GM19372 (cell line): ENCODE measurements at regions not wholly inside any gene's neighbourhood (a gene's known extent, or its start where the extent isn't known, plus 50 kb on each side); places are given as distances from the start of the nearest gene placed in this dataset.
"Not testable (repeated sequence)": the region's sequence is repeated elsewhere in the genome, so short reads cannot be mapped to it uniquely, and the experiment has no call there.

ENCODE experiments used
- ATAC-seq: cut with Tn5 transposase; IDR thresholded peaks from one replicate; pipeline ENCODE4 v1.9.1; 2021; ENCODE audit warnings: mild to moderate bottlenecking, low read depth, moderate library complexity; ENCODE audit not compliant: unreplicated experiment

GRCh38 chr6:112947507-112947906, 600.4 kb downstream of the RFPL4B start:
- no peak for ATAC-seq

- ATAC-seq, result no peak
Measured at GRCh38 chr6:112951829-112952228, 604.7 kb downstream of the RFPL4B start.

GRCh38 chr6:112955743-112956142, 608.6 kb downstream of the RFPL4B start:
- ATAC-seq, result not testable (repeated sequence)

GRCh38 chr6:112956696-112957535, 609.8 kb downstream of the RFPL4B start:
- no peak for ATAC-seq

- ATAC-seq, result no peak
Measured at GRCh38 chr6:112957536-112957916, 610.4 kb downstream of the RFPL4B start.

- not testable (repeated sequence) for ATAC-seq
Measured at GRCh38 chr6:112960130-112960529, 613.0 kb downstream of the RFPL4B start.

GRCh38 chr6:112967974-112968373, 620.8 kb downstream of the RFPL4B start:
- ATAC-seq, result no peak

- ATAC-seq, result no peak
Measured at GRCh38 chr6:112971651-112972050, 624.5 kb downstream of the RFPL4B start.

- ATAC-seq, result not testable (repeated sequence)
Measured at GRCh38 chr6:112974931-112975330, 627.8 kb downstream of the RFPL4B start.

- ATAC-seq, result not testable (repeated sequence)
Measured at GRCh38 chr6:112976579-112976978, 629.4 kb downstream of the RFPL4B start.

- no peak for ATAC-seq
Measured at GRCh38 chr6:112979830-112980229, 632.7 kb downstream of the RFPL4B start.

- no peak for ATAC-seq
Measured at GRCh38 chr6:112980676-112981075, 633.5 kb downstream of the RFPL4B start.

- no peak for ATAC-seq
Measured at GRCh38 chr6:112983713-112984261, 636.7 kb downstream of the RFPL4B start.

GRCh38 chr6:112984899-112985298, 637.8 kb downstream of the RFPL4B start:
- ATAC-seq, result no peak

GRCh38 chr6:112986321-112986720, 639.2 kb downstream of the RFPL4B start:
- ATAC-seq, result no peak

GRCh38 chr6:112988748-112989147, 641.6 kb downstream of the RFPL4B start:
- no peak for ATAC-seq

GRCh38 chr6:112990971-112991370, 643.8 kb downstream of the RFPL4B start:
- ATAC-seq, result no peak

- ATAC-seq, result no peak
Measured at GRCh38 chr6:112991912-112992311, 644.8 kb downstream of the RFPL4B start.

GRCh38 chr6:112997421-112998085, 650.4 kb downstream of the RFPL4B start:
- ATAC-seq, result no peak

- no peak for ATAC-seq
Measured at GRCh38 chr6:113004054-113004453, 656.9 kb downstream of the RFPL4B start.

- ATAC-seq, result no peak
Measured at GRCh38 chr6:113004470-113005270, 657.5 kb downstream of the RFPL4B start.
